HepG2 (cell line): ENCODE measurements at regions not wholly inside any gene's neighbourhood (a gene's known extent, or its start where the extent isn't known, plus 50 kb on each side); places are given as distances from the start of the nearest gene placed in this dataset.

ENCODE experiments used
- CC2D1A ChIP-seq: sonication (generic); formaldehyde crosslinking; IDR thresholded peaks from 2 replicates; pipeline ENCODE4 v1.8.1; 2023; ENCODE audit warnings: mild to moderate bottlenecking, missing genetic modification reagents
- CTCF ChIP-seq: sonication (generic); formaldehyde crosslinking; IDR thresholded peaks from 2 replicates; pipeline ENCODE4 v1.5.0; 2020; ENCODE audit warnings: mild to moderate bottlenecking, missing genetic modification reagents, moderate library complexity
- EZH2 ChIP-seq: conservative IDR thresholded peaks from 2 replicates; pipeline ENCODE4 v1.6.1; 2012; ENCODE audit warnings: mild to moderate bottlenecking, low read depth, low read length, moderate library complexity
- JUNB ChIP-seq: sonication (generic); formaldehyde crosslinking; IDR thresholded peaks from 2 replicates; pipeline ENCODE4 v1.8.0; 2022; ENCODE audit warnings: missing genetic modification reagents, mild to moderate bottlenecking, borderline replicate concordance
- ZFP1 ChIP-seq: IDR thresholded peaks from 2 replicates; pipeline ENCODE4 v1.6.1; 2016
- ZNF280B ChIP-seq: sonication (generic); formaldehyde crosslinking; IDR thresholded peaks from 2 replicates; pipeline ENCODE4 v1.5.0; 2020; ENCODE audit warnings: missing genetic modification reagents, mild to moderate bottlenecking, borderline replicate concordance

- no peak for TF ChIP-seq ZNF280B (CRISPR knock-in tag)
- no peak for TF ChIP-seq CTCF (CRISPR knock-in tag)
- no peak for TF ChIP-seq CC2D1A (CRISPR knock-in tag)
- no peak for TF ChIP-seq JUNB
- TF ChIP-seq ZFP1 (CRISPR knock-in tag), result no peak
- TF ChIP-seq EZH2, result no peak
These were observed 61.3 kb upstream of the PIAS1 start for GRCh38 chr15:67992834-67993233.
